ENCODE measurements at regions not wholly inside any gene's neighbourhood (a gene's known extent, or its start where the extent isn't known, plus 50 kb on each side); places are given as distances from the start of the nearest gene placed in this dataset.

DNA sequence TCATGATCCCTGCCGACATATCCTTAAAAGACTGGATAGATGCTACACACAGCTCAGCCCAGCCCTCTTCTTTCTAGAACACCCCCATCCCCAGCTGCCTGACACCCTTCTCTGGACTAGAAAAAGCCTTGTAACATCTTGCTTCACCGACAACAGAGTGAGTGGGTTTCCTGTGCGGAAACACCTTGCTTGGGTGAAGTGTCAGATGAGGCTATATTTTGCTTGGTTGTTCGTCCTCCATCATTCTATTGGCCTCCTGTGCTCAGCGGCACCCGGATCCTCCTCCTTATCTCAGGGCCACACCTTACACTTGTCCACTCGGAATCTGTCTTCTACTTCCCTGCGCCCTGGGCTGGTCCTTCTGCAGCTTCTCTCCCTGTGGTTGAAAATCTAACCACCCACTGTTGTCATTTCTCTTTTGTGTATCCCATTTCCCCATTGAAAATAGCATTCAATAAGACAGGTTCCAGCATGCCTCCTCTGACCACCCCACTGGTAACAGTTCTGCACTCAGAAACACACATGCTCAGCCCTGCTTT lies 101.3 kb upstream of the MLN start:
- Histone ChIP-seq H2AFZ (ENCODE audit: low read depth, low read length, poor library complexity, severe bottlenecking) (no peak overlapping the region), H3K4me3 (replicated peaks in 1 of 2; ENCODE audit: low read depth in 1 of 2, low read length in 2 of 2) (no peak overlapping the region), H3K9me2 (ENCODE audit: insufficient read depth) (no peaks in the 10 kb centered on the region), H3K9me3 (ENCODE audit: control insufficient read depth in 1 of 2, insufficient read depth in 1 of 2, low read depth in 1 of 2, low read length in 2 of 2) (no peaks in the 10 kb centered on the region), H3K4me1 (ENCODE audit: control insufficient read depth in 1 of 2, insufficient read depth in 2 of 2, low read length in 2 of 2) (no peaks in the 10 kb centered on the region), H3K4me2 (ENCODE audit: low read length) (no peak overlapping the region), H3K9ac (ENCODE audit: low read length) (no peak overlapping the region), H3K79me2 (ENCODE audit: insufficient read depth, low read length) (no peaks in the 10 kb centered on the region), H3K27me3 (ENCODE audit: insufficient read depth, low read length) (peaks cover 5% of the 10 kb centered on the region; the same call in 1 of the 2 replicates), H3K36me3 (ENCODE audit: control insufficient read depth in 1 of 2, insufficient read depth in 2 of 2, low read length in 2 of 2) (no peaks in the 10 kb centered on the region), H3K27ac (ENCODE audit: low read depth, low read length) (no peak overlapping the region), H4K20me1 (ENCODE audit: insufficient read depth) (no peaks in the 10 kb centered on the region)
- ChIA-PET RAD21 (ENCODE audit: low non-redundant PET in 1 of 2, low total read pairs in 2 of 2, uncharacterized antibody in 2 of 2, unreplicated experiment in 2 of 2) (no interaction called here), POLR2A (no interaction called here), CTCF (no interaction called here)
- DNase-seq (ENCODE audit: low read depth, low spot score) = no peak
- TF ChIP-seq, protein P1, sequence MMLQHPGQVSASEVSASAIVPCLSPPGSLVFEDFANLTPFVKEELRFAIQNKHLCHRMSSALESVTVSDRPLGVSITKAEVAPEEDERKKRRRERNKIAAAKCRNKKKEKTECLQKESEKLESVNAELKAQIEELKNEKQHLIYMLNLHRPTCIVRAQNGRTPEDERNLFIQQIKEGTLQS (IDR thresholded peaks at IDR 0.05) = no peak
- TF ChIP-seq SRF (IDR thresholded peaks at IDR 0.05; ENCODE audit: low read depth) = no peak
- TF ChIP-seq EGR1 (IDR thresholded peaks at IDR 0.05; ENCODE audit: low read depth) = no peak
- no peak for TF ChIP-seq JUND (IDR thresholded peaks at IDR 0.05)
- TF ChIP-seq, protein P2, sequence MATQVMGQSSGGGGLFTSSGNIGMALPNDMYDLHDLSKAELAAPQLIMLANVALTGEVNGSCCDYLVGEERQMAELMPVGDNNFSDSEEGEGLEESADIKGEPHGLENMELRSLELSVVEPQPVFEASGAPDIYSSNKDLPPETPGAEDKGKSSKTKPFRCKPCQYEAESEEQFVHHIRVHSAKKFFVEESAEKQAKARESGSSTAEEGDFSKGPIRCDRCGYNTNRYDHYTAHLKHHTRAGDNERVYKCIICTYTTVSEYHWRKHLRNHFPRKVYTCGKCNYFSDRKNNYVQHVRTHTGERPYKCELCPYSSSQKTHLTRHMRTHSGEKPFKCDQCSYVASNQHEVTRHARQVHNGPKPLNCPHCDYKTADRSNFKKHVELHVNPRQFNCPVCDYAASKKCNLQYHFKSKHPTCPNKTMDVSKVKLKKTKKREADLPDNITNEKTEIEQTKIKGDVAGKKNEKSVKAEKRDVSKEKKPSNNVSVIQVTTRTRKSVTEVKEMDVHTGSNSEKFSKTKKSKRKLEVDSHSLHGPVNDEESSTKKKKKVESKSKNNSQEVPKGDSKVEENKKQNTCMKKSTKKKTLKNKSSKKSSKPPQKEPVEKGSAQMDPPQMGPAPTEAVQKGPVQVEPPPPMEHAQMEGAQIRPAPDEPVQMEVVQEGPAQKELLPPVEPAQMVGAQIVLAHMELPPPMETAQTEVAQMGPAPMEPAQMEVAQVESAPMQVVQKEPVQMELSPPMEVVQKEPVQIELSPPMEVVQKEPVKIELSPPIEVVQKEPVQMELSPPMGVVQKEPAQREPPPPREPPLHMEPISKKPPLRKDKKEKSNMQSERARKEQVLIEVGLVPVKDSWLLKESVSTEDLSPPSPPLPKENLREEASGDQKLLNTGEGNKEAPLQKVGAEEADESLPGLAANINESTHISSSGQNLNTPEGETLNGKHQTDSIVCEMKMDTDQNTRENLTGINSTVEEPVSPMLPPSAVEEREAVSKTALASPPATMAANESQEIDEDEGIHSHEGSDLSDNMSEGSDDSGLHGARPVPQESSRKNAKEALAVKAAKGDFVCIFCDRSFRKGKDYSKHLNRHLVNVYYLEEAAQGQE (IDR thresholded peaks at IDR 0.05; ENCODE audit: low read depth) = no peak
- no peak for TF ChIP-seq CBX3 (IDR thresholded peaks at IDR 0.05; ENCODE audit: low read depth)
- TF ChIP-seq, protein P3, sequence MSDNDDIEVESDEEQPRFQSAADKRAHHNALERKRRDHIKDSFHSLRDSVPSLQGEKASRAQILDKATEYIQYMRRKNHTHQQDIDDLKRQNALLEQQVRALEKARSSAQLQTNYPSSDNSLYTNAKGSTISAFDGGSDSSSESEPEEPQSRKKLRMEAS (IDR thresholded peaks at IDR 0.05) = no peak
- ATAC-seq = no peak
- no TSS peak for BruUV-seq (replicated peaks)
- intact Hi-C loops (cut with micrococcal nuclease) = no loop called here

DNA sequence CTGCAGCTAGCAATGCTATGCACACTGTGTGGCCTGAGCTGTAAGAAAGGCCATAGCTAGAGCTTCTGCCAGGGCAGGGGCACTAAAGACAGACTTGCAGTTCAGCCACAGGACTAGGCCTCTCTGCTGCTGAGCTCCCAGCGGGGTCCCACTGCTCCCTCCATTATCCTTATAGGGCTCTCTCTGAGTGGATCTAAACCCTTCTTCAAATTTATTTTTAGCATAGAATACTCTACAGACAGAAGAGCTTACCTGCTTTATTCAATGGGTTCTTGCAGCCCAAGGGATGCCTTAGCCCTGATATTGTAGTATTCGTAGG lies 100.9 kb upstream of the MLN start:
- intact Hi-C loops (cut with micrococcal nuclease) = no loop called here
- ATAC-seq = no peak
- POLR2A ChIA-PET = no interaction called here

More for the DNA sequence above, 100.9 kb upstream of the MLN start:
- no peak for TF ChIP-seq ZFX (IDR thresholded peaks at IDR 0.05)
- TF ChIP-seq SRF (IDR thresholded peaks at IDR 0.05; ENCODE audit: low read depth) = no peak
- TF ChIP-seq CEBPB (IDR thresholded peaks at IDR 0.05; ENCODE audit: low read depth) = no peak
- TF ChIP-seq, protein P4, sequence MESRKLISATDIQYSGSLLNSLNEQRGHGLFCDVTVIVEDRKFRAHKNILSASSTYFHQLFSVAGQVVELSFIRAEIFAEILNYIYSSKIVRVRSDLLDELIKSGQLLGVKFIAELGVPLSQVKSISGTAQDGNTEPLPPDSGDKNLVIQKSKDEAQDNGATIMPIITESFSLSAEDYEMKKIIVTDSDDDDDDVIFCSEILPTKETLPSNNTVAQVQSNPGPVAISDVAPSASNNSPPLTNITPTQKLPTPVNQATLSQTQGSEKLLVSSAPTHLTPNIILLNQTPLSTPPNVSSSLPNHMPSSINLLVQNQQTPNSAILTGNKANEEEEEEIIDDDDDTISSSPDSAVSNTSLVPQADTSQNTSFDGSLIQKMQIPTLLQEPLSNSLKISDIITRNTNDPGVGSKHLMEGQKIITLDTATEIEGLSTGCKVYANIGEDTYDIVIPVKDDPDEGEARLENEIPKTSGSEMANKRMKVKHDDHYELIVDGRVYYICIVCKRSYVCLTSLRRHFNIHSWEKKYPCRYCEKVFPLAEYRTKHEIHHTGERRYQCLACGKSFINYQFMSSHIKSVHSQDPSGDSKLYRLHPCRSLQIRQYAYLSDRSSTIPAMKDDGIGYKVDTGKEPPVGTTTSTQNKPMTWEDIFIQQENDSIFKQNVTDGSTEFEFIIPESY (IDR thresholded peaks at IDR 0.05; ENCODE audit: extremely low read depth, insufficient replicate concordance, low read length) = no peak
- H3K36me3 ChIP-seq (ENCODE audit: control insufficient read depth in 1 of 2, insufficient read depth in 2 of 2, low read length in 2 of 2) = no peaks in the 10 kb centered on the region
- DNase-seq (ENCODE audit: low read depth, low spot score) = no peak
- no peak overlapping the region for H2AFZ ChIP-seq (ENCODE audit: low read depth, low read length, poor library complexity, severe bottlenecking)
- ChIA-PET RAD21 (ENCODE audit: low non-redundant PET in 1 of 2, low total read pairs in 2 of 2, uncharacterized antibody in 2 of 2, unreplicated experiment in 2 of 2) (no interaction called here), CTCF (no interaction called here)
- BruUV-seq (replicated peaks) = no TSS peak
- H3K4me3 ChIP-seq (replicated peaks in 1 of 2; ENCODE audit: low read depth in 1 of 2, low read length in 2 of 2) = no peak overlapping the region
- no peaks in the 10 kb centered on the region for H3K79me2 ChIP-seq (ENCODE audit: insufficient read depth, low read length)
- H3K4me1 ChIP-seq (ENCODE audit: control insufficient read depth in 1 of 2, insufficient read depth in 2 of 2, low read length in 2 of 2) = no peaks in the 10 kb centered on the region
- no peak overlapping the region for H3K27ac ChIP-seq (ENCODE audit: low read depth, low read length)
- peaks cover 5% of the 10 kb centered on the region; the same call in 1 of the 2 replicates for H3K27me3 ChIP-seq (ENCODE audit: insufficient read depth, low read length)
- no peak overlapping the region for H3K9ac ChIP-seq (ENCODE audit: low read length)
- H3K9me3 ChIP-seq (ENCODE audit: control insufficient read depth in 1 of 2, insufficient read depth in 1 of 2, low read depth in 1 of 2, low read length in 2 of 2) = no peaks in the 10 kb centered on the region
- no peaks in the 10 kb centered on the region for H3K9me2 ChIP-seq (ENCODE audit: insufficient read depth)
- no peak overlapping the region for H3K4me2 ChIP-seq (ENCODE audit: low read length)
- H4K20me1 ChIP-seq (ENCODE audit: insufficient read depth) = no peaks in the 10 kb centered on the region

All from HCT116 (cell line).